ENCODE measurements at regions not wholly inside any gene's neighbourhood (a gene's known extent, or its start where the extent isn't known, plus 50 kb on each side); places are given as distances from the start of the nearest gene placed in this dataset.

GRCh38 chr3:106366352-106366751 is 497.5 kb upstream of the CBLB start:
- no peak for TF ChIP-seq CTCF (IDR thresholded peaks at IDR 0.05; ENCODE audit: unreplicated experiment)
- Mint-ChIP-seq H3K36me3 (ENCODE audit: low read depth, unreplicated experiment) (no peaks in the 10 kb centered on the region), H3K27me3 (ENCODE audit: unreplicated experiment) (peaks cover 1% of the 10 kb centered on the region), H3K9me3 (ENCODE audit: unreplicated experiment) (no peaks in the 10 kb centered on the region), H3K4me3 (ENCODE audit: unreplicated experiment) (no peak overlapping the region), H3K27ac (ENCODE audit: unreplicated experiment) (no peak overlapping the region), H3K4me1 (ENCODE audit: unreplicated experiment) (no peaks in the 10 kb centered on the region)
- DNase-seq (ENCODE audit: low spot score): no peak

- H3K36me3 Mint-ChIP-seq (ENCODE audit: low read depth, unreplicated experiment): no peaks in the 10 kb centered on the region
- peaks cover 1% of the 10 kb centered on the region for H3K27me3 Mint-ChIP-seq (ENCODE audit: unreplicated experiment)
- no peak for TF ChIP-seq CTCF (IDR thresholded peaks at IDR 0.05; ENCODE audit: unreplicated experiment)
- no peaks in the 10 kb centered on the region for H3K9me3 Mint-ChIP-seq (ENCODE audit: unreplicated experiment)
- no peak overlapping the region for H3K27ac Mint-ChIP-seq (ENCODE audit: unreplicated experiment)
- H3K4me3 Mint-ChIP-seq (ENCODE audit: unreplicated experiment): no peak overlapping the region
- no peaks in the 10 kb centered on the region for H3K4me1 Mint-ChIP-seq (ENCODE audit: unreplicated experiment)
- no peak for DNase-seq (ENCODE audit: low spot score)
Measured at GRCh38 chr3:106367496-106367895, 498.7 kb upstream of the CBLB start.

GRCh38 chr3:106371221-106371970 is 502.6 kb upstream of the CBLB start:
- Mint-ChIP-seq H3K4me3 (ENCODE audit: unreplicated experiment) (no peak overlapping the region), H3K9me3 (ENCODE audit: unreplicated experiment) (no peaks in the 10 kb centered on the region), H3K27me3 (ENCODE audit: unreplicated experiment) (peaks cover 1% of the 10 kb centered on the region), H3K36me3 (ENCODE audit: low read depth, unreplicated experiment) (no peaks in the 10 kb centered on the region), H3K4me1 (ENCODE audit: unreplicated experiment) (no peaks in the 10 kb centered on the region), H3K27ac (ENCODE audit: unreplicated experiment) (no peak overlapping the region)
- DNase-seq (ENCODE audit: low spot score): no peak
- no peak for TF ChIP-seq CTCF (IDR thresholded peaks at IDR 0.05; ENCODE audit: unreplicated experiment)

- H3K36me3 Mint-ChIP-seq (ENCODE audit: low read depth, unreplicated experiment): no peaks in the 10 kb centered on the region
- TF ChIP-seq CTCF (IDR thresholded peaks at IDR 0.05; ENCODE audit: unreplicated experiment): no peak
Measured at GRCh38 chr3:106371971-106372805, 503.4 kb upstream of the CBLB start.

GRCh38 chr3:106372806-106373190 is 504.0 kb upstream of the CBLB start:
- Mint-ChIP-seq H3K9me3 (ENCODE audit: unreplicated experiment) (no peaks in the 10 kb centered on the region), H3K36me3 (ENCODE audit: low read depth, unreplicated experiment) (no peaks in the 10 kb centered on the region), H3K27ac (ENCODE audit: unreplicated experiment) (no peak overlapping the region), H3K4me1 (ENCODE audit: unreplicated experiment) (no peaks in the 10 kb centered on the region), H3K4me3 (ENCODE audit: unreplicated experiment) (no peak overlapping the region), H3K27me3 (ENCODE audit: unreplicated experiment) (peaks cover 1% of the 10 kb centered on the region)
- no peak for TF ChIP-seq CTCF (IDR thresholded peaks at IDR 0.05; ENCODE audit: unreplicated experiment)
- no peak for DNase-seq (ENCODE audit: low spot score)

More at GRCh38 chr3:106371971-106372805, 503.4 kb upstream of the CBLB start:
- H3K27ac Mint-ChIP-seq (ENCODE audit: unreplicated experiment): no peak overlapping the region
- no peaks in the 10 kb centered on the region for H3K9me3 Mint-ChIP-seq (ENCODE audit: unreplicated experiment)
- no peak for DNase-seq (ENCODE audit: low spot score)
- H3K27me3 Mint-ChIP-seq (ENCODE audit: unreplicated experiment): peaks cover 1% of the 10 kb centered on the region
- no peak overlapping the region for H3K4me3 Mint-ChIP-seq (ENCODE audit: unreplicated experiment)
- no peaks in the 10 kb centered on the region for H3K4me1 Mint-ChIP-seq (ENCODE audit: unreplicated experiment)

Data from endothelial cell (in vitro differentiated cells).